GM19395 (cell line): ENCODE measurements at regions not wholly inside any gene's neighbourhood (a gene's known extent, or its start where the extent isn't known, plus 50 kb on each side); places are given as distances from the start of the nearest gene placed in this dataset.

ENCODE experiments used
- ATAC-seq: cut with Tn5 transposase; IDR thresholded peaks from one replicate; pipeline ENCODE4 v1.9.1; 2021; ENCODE audit warnings: mild to moderate bottlenecking, moderate library complexity; ENCODE audit not compliant: unreplicated experiment

GRCh38 chr6:4563156-4563555 lies 213.0 kb upstream of the CDYL start:
- no peak for ATAC-seq

DNA sequence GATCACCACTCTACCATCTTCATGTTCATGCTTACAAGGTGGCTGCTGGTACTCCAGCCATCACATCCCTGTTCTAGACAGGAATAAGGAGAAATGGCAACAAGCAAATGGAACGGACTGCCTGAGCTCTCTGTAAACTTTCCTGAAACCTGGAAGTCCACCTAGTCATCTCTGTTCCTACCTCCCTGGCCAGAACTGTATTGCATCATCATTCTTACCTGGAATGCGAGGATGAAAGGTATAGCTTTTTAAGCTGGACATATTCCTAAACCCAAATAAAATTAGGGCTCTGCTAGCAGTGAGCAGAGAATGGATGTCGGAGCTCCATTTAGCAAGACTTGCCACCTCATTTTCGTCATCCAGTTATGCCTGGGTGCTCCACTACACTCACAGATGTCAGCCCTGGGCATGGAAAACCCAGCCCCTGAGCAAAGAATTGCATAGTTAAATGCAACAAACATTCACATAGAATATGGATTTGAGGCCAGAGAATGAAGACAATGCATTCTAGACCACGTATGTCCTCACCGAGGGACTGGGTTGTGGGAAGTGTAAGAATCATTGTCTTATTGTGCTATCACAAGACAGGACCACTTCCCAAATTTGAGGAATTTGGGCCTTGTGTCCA lies 214.3 kb upstream of the CDYL start:
- no peak for ATAC-seq

DNA sequence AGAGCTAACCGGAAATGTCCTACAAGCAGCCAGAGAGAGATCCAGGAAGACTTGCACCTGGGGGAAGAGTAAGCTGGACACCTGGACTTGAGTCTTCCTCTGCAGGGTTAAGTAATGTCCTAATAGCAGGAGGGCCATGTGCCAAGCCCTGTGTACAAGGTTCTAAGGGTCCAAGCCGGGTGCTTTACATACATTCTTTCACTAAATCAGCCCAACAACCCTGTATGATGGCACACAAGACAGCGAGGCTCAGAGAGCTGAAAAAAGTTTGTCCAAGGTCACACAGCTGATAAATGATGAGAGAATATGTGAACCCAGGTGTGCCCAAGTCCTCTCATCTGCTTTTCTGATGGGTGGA lies 215.1 kb upstream of the CDYL start:
- no peak for ATAC-seq

DNA sequence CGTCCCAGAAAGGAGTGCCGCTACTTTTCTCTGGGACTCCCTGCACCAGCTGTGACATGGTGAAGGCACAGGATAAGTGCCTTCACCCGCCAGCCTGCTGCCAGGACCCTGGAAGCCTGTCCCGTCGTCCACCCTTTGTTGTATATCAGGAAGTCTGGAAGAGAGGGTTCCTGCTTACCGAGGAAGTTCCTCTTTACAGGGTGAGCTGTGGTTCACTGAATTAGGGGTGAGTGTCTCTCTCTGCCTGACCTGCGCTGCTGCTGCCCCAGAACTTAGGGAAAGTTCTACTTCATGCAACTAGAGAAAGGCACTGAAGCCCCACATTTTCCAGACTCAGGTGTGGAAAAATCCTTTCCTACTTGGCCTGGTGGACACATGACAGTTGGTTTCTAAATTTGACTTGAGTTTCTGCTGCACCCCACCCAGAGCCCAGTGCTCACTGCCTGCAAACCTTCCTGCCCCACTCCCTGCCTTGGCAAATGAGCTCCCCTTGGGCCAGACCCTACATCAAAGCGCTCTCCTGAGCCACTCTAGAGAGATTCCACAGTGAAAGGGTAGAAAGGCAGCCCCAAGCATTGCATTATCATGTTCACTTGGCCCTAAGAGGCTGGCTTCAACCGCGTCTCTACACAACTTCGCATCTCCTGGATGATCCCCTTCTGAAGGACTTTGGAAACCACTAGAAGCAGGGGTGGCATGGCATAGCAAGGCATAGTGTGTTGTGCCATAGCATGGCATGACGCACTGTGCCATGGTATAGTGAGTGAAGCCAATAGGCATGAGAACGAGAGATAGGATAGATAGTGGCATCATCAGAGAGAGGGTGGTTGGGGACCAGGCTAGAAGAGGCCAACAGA lies 215.8 kb upstream of the CDYL start:
- ATAC-seq: no peak

DNA sequence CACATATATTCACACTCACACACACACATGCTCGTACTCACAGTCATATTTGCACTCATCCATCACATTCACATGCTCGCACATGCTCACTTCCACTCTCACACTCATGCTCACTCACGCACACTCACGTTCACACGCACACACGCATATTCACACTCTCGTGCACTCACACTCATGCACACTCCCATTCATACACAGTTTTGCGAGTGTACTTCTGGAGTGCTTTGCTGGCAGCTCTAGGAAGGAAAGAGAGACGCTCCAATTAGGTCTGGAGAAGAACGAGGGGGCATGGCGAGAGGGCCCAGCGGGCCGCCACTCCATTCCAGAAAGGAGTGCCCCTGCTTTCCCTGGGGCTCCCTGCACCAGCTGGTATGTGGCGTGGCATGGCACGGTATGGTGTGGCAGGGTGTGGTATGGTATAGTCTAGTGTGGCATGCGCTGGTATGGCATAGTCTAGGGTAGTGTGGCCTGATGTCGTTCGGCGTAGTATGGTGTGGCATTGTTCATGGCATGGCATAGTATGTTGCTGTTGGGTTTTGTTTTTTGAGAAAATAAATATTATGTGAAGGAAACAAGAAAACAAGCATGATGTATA lies 216.8 kb upstream of the CDYL start:
- ATAC-seq: no peak

DNA sequence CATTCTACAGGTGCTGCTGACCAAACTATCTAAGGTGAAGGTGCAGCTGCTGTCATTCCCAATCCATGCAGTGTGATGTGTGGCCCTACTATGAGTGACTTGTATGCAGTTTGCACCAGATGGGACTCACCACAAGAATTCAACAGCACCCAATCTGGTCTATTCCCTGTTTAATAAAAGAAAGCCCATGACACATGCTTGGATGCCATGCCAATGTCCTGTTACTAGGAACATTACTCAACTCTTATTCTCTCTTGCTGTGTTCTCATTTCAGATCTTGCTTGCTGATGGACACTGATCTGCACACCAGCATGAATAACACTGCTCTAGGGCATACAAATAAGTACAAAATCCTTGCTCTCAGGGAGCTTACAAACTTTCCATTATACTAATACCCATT lies 221.6 kb upstream of the CDYL start:
- no peak for ATAC-seq

DNA sequence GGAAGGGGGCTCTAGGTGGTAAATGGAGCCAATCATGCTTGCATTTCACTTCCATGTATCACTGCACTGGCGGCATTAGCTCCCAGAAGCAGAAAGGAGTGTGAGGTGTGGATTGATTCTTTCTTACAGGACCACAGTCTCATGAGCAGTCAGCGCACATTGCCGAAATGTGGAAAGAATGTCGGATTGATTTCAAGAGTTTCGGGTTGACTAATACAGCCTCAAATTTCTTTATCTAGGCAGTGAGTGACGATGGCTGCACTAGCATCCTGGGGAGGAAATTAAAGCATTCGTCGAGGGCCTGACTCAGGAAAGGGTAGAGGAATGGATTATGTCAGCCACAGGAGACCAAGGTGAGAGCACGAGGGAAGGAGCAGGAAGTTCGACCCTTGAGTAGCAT lies 222.8 kb upstream of the CDYL start:
- no peak for ATAC-seq

- no peak for ATAC-seq
These were observed 226.0 kb upstream of the CDYL start for GRCh38 chr6:4550227-4550597.

- no peak for ATAC-seq
These were observed 226.5 kb upstream of the CDYL start for GRCh38 chr6:4549556-4550226.

DNA sequence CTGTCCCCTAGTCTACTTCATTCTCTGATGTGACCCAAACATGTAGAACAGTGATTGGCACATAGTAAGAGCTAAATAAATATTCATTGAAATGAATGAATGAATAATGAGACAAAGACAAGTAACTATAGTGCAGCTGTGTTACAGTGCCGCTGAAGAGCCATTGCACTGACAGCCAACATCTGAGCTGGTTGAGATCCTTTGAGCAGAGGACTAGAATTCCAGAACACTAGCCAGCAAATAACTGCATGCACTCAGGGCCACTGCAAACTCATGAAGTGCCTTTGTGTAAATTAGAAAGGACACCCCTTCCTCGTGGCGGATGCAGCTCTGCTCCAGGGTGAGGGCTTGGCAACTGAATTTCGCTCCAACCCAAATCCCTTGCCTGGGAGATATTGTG lies 230.3 kb upstream of the CDYL start:
- no peak for ATAC-seq

- ATAC-seq: no peak
These were observed 232.6 kb upstream of the CDYL start for GRCh38 chr6:4543596-4543995.

GRCh38 chr6:4533576-4533975 lies 242.6 kb upstream of the CDYL start:
- ATAC-seq: no peak

DNA sequence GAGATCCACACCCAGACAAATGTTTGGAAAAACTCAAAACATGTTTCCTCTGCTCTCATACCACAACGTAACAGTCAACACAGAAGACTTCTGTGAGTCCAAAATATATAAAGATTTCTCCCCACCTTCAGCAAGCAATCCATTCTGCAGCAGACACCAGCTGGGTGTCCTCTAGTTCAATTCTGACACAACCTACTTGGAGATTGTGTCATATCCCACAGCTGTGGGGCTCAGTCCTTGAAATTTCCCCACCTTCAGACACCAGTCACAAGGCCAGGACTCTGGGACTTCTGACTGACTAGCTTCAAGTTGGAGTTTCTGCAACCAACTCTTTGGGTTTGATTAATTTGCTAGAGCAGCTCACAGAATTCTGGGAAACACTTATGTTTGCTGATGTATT lies 244.8 kb upstream of the CDYL start:
- no peak for ATAC-seq

DNA sequence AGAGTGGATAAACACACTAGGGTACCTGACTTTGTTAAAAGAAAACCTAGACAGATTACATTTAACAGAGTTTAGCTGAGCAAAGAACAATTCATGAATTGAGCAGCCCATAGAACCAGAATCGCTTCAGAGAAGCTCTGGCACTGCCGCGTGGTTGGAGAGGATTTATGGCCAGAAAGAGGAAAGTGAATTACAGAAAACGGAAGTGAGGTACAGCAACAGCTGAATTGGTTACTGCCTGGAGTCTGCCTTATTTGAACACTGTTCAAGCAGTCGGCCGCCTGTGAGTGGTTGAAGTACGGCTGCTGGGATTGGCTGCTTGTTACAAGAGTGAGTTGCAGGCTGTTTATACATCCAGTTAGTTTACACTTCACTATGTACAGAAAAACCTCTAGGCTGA lies 253.8 kb upstream of the CDYL start:
- ATAC-seq: no peak

- ATAC-seq: no peak
These were observed 255.1 kb upstream of the CDYL start for GRCh38 chr6:4521070-4521469.

GRCh38 chr6:4518506-4518905 lies 257.7 kb upstream of the CDYL start:
- no peak for ATAC-seq

GRCh38 chr6:4516206-4516605 lies 260.0 kb upstream of the CDYL start:
- no peak for ATAC-seq

GRCh38 chr6:4513561-4513960 lies 262.6 kb upstream of the CDYL start:
- ATAC-seq: no peak

- no peak for ATAC-seq
These were observed 264.1 kb upstream of the CDYL start for GRCh38 chr6:4512051-4512471.

- ATAC-seq: no peak
These were observed 264.6 kb upstream of the CDYL start for GRCh38 chr6:4511641-4512020.

DNA sequence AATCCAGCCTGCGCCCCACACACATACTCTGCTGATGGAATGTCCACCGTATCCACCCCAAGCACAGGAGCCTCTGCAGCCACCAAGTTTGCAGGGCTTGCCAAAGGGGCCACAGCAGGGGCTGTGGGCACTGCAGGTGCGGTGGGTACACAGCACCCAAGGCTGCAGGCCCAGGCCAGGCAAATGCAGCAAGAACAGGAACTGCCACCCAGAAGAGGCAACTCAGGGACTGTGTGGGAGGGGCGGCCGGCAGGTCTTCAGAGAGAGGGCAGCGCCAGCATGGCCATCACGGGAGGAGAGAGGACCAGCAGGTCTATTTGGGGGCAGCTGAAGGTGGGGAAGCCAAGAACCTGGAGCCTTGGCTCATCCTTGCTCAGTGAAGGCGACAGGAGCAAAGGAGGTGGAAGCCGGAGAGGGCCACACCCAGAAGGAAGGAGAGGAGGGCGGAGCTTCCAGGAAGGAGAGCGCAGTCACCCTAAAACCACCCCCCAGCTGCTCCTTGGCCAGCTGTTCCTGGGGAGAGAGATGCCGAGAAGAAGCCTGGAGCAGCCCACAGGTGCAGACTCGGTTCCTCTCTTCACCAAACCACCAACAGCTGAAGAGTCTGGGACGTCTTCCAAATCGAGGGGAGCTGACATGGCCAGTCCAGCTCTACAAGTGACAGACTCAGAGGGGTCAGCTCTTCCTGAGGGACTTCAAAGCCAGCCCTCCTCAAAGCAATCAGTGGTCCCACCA lies 265.1 kb upstream of the CDYL start:
- ATAC-seq: no peak
